GM18517 (cell line): ENCODE measurements at regions not wholly inside any gene's neighbourhood (a gene's known extent, or its start where the extent isn't known, plus 50 kb on each side); places are given as distances from the start of the nearest gene placed in this dataset.
"Not testable (repeated sequence)": the region's sequence is repeated elsewhere in the genome, so short reads cannot be mapped to it uniquely, and the experiment has no call there.

Experiments
- ATAC-seq: cut with Tn5 transposase; IDR thresholded peaks from one replicate; pipeline ENCODE4 v1.9.1; 2021; ENCODE audit warnings: mild to moderate bottlenecking, moderate library complexity; ENCODE audit not compliant: unreplicated experiment

DNA sequence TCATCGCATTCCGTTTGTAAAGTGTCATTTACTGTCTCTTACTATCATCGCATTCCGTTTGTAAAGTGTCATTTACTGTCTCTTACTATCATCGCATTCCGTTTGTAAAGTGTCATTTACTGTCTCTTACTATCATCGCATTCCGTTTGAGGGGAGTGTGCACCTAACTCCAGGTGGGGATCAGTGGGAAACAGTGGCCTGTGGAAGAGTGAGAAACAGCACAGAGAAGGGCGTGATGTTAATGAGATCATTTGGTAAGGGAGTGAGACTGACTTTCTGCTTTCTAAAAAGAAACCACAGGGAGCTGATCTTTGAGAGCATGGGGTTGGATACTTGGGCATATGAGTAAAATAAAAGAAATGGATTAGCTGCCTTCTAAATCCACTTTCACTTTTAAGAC is 77.5 kb upstream of the ZPLD1 start:
- not testable (repeated sequence) for ATAC-seq

DNA sequence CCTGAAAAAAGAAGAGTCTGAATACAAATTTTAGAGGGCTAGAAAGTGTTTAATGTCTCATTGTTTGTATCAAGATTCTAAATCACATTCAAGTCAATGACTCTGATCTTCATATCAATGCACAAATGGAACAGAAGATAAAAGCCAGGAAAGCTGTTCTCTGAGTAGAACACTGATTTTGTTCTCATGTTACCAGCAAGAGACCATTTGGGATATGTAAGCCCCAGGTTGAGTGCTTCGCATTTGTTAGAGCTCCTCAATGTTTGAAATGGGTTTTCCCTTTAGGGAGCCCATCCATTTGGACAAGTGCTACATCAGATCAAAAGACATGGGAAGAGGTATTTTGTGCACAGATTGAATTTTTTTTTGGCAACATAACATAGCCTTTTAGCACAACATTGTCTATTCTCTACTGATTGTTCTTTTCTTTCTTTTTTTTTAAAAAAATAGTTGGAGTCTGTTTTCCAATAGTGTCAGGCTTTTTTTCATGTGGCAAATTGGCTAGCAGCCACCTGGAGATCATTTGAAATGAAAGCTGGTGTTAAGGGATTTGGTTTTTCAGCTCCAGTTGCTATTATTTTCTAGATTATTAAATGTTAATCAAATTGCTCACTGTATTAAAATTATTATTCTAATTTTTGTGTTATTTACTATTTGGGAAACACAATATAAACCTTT is 74.5 kb upstream of the ZPLD1 start:
- no peak for ATAC-seq

DNA sequence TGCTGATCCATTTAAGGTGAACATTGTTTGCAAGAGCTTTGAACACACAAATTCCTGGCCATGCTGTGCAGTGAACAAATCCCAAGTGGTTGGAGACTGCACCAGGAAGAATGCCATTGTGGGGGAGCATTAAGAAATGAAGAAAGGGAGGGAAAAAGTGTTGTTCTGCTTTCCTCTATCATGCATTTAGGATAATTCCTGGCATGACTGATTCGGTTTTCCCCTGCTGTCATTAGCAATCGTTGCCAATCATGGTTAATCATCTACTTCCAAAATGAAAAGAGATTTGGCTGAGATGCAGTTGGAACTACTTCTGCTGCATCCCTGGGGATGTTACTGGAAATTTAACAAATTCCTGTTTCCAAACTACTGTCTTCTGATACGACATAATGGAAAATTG is 73.7 kb upstream of the ZPLD1 start:
- ATAC-seq = no peak

DNA sequence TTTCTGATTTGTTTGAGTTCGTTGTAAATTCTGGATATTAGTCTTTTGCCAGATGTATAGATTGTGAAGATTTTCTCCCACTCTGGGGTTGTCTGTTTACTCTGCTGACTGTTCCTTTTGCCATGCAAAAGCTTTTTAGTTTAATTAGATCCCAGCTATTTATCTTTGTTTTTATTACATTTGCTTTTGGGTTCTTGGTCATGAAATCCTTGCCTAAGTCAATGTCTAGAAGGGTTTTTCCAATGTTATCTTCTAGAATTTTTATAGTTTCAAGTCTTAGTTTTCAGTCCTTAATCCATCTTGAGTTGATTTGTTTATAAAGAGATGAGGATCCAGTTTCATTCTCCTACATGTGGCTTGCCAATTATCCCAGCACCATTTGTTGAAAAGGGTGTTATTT is 68.7 kb upstream of the ZPLD1 start:
- not testable (repeated sequence) for ATAC-seq

DNA sequence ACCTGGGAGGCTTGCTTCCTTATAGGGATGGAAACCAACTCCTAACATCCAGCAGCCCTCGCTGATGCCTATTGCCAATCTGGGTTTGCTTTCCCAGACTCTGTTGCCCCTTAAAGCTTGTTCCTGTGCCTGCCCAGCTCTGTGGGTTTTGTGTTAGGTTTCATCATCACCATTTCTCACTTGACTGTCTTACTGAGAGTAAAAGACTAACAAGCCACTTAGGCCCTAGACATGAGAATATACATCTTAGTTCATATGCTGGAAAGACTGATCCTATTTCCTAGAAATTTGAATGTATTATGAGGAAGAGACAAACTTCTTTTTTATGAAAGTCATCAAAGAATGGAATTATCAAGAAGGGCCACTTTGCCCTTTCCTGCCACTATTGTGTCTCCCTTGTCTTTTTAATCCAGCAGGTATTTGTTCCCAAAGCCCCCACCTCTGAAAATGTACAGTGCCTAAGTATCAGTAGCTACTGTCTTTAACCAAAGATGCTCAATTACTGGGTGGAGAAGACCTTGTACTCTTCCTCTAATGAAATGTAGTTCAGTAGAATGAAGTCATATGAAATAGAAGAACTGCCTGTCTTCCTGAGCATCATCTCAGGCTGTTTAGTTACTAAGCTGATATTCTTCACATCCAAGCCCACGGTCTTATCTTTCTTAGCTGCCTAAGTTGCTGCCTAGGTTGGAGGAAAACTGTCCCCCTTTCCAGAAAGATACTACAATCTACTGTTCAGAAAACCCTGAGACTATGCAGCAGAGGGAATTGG is 59.8 kb upstream of the ZPLD1 start:
- no peak for ATAC-seq

DNA sequence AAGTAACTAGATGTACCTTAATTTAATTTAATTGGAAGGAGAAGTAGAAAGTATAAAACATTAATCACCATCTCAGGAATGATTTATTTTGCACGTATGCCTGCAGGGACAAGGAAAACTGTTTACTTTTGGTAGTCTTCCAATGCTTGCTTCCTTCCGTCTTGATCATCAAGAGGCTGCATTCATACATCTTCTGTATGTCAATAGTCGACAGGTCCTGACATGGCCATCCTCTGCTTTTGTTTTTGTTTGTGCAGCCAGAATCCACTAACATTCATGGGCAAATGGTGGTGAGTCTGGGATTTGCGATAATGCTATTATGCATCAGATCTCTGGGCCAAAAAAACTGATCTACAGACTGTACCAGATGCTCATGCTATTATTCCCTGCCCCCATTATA is 56.6 kb upstream of the ZPLD1 start:
- no peak for ATAC-seq

DNA sequence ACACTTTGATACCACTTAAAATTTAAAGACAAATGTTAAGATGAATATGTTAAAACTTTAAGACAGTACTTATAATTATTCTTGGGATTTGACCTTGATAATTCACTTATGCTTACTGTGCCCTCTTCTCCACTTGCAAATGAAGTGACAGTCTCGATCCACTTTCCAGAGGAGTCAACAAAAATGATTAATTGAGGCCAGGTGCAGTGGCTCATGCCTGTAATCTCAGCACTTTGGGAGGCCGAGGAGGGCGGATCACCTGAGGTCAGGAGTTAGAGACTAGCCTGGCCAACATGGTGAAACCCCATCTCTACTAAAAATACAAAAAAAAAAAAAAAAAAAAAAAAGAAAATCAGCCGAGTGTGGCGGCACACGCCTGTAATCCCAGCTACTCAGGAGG is 52.6 kb upstream of the ZPLD1 start:
- not testable (repeated sequence) for ATAC-seq
